ENCODE measurements at regions not wholly inside any gene's neighbourhood (a gene's known extent, or its start where the extent isn't known, plus 50 kb on each side); places are given as distances from the start of the nearest gene placed in this dataset.
"Not testable (repeated sequence)": the region's sequence is repeated elsewhere in the genome, so short reads cannot be mapped to it uniquely, and the experiment has no call there.

DNA sequence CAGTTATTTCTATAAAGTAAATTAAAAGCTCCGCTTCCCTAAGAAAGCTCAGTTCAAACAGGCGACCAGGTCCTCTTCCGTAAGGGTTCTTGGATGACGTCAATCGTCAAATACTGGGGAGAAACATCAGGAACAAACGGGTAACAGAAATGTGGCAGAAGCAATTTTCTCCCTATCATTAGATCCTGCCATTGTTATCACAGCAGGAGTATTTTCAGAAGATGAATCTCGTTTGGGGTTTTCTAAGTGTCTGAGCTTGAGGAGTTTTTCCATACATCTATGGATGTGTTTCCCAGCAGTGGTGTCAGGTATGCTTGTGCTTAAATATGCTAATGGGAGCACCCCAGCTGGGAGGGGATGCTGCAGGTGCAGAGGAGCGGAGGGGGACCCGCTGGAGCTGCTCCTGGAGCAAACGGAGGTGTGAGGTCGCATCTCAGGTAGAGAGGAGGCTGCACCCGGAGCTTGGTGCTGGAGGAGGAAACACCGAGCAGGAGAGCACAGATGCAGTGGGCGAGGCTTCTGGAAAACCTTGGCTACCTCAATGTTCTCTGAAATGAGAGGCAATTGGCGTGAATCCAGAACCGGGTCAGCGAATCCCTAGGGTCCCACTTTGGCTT lies 795.5 kb downstream of the AACS start:
- TF ChIP-seq, protein P1, sequence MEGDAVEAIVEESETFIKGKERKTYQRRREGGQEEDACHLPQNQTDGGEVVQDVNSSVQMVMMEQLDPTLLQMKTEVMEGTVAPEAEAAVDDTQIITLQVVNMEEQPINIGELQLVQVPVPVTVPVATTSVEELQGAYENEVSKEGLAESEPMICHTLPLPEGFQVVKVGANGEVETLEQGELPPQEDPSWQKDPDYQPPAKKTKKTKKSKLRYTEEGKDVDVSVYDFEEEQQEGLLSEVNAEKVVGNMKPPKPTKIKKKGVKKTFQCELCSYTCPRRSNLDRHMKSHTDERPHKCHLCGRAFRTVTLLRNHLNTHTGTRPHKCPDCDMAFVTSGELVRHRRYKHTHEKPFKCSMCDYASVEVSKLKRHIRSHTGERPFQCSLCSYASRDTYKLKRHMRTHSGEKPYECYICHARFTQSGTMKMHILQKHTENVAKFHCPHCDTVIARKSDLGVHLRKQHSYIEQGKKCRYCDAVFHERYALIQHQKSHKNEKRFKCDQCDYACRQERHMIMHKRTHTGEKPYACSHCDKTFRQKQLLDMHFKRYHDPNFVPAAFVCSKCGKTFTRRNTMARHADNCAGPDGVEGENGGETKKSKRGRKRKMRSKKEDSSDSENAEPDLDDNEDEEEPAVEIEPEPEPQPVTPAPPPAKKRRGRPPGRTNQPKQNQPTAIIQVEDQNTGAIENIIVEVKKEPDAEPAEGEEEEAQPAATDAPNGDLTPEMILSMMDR (IDR thresholded peaks at IDR 0.05; ENCODE audit: borderline replicate concordance, control extremely low read depth, extremely low read depth, insufficient read depth, missing control alignments) = no peak
- in situ Hi-C loops (cut with MboI; ENCODE audit: low sequenced_read_pairs, unreplicated experiment) = no loop called here
- no peak for DNase-seq (ENCODE audit: low spot score)

DNA sequence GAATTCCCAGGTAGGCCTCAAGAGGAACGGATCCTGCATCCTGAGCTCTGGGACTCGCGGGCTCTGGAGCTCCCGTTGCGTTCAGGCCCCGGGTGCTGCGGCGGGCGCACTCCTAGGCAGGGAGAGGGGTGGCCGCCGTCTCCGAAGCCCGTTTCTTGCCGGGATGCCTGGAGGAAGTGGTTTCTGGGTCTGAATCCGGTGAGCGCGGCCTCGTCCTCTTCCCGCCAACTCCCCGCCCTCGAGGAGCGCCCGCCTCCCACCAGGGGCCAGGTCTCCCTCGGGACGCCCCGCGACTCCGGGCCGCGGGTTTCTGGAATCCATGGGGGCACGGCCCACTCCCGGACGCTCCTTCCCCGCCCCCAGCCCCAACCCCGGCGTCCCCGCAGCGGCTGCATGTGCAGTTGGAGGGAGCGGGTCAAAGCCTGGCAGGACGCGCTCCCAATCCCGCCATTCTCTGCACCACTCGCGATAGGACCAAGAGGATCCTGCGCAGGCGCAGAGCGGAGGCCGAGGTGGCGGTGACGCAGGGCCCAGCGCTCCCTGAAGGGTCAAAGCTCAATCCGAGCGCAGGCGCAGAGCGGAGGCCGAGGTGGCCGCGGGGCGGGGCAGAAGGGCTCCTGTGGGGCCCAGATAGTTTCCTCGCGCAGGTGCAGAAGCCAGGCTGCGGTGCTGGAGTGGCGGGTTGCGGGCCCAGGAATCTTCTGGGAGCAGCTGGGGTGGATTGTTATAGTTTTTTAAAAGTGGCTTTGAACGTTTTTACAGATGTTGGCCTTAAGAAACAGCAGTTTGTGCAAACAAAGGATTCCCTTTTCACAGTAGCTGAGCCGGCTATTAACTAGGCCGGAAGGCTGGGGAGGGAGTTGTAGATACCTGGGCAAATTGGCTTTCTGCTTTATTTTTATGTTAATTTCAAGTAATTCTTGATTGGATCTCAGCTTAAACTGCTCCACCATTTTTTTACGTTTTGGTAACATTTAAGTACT lies 796.4 kb downstream of the AACS start:
- in situ Hi-C loops (cut with MboI; ENCODE audit: low sequenced_read_pairs, unreplicated experiment) = no loop called here
- DNase-seq (ENCODE audit: low spot score) = no peak
- TF ChIP-seq, protein P1 (IDR thresholded peaks at IDR 0.05; ENCODE audit: borderline replicate concordance, control extremely low read depth, extremely low read depth, insufficient read depth, missing control alignments) = no peak

DNA sequence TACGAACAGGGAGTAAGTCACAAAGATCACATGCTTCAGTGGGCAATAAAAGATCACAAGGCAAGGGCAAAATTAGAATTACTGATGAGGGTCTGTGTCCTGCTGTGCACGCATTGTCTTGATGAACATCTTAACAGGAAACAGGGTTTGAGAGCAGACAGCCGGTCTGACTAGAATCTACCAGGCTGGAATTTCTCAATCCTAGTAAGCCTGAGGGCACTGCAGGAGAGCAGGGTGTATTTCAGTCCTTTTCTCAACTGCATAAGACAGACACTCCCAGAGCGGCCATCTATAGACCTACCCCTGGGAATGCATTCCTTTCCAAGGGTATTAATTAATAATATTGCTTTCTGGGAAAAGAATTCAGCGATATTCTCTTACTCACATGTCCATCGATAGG lies 800.0 kb downstream of the AACS start:
- DNase-seq (ENCODE audit: low spot score); in situ Hi-C loops (cut with MboI; ENCODE audit: low sequenced_read_pairs, unreplicated experiment): not testable (repeated sequence)

DNA sequence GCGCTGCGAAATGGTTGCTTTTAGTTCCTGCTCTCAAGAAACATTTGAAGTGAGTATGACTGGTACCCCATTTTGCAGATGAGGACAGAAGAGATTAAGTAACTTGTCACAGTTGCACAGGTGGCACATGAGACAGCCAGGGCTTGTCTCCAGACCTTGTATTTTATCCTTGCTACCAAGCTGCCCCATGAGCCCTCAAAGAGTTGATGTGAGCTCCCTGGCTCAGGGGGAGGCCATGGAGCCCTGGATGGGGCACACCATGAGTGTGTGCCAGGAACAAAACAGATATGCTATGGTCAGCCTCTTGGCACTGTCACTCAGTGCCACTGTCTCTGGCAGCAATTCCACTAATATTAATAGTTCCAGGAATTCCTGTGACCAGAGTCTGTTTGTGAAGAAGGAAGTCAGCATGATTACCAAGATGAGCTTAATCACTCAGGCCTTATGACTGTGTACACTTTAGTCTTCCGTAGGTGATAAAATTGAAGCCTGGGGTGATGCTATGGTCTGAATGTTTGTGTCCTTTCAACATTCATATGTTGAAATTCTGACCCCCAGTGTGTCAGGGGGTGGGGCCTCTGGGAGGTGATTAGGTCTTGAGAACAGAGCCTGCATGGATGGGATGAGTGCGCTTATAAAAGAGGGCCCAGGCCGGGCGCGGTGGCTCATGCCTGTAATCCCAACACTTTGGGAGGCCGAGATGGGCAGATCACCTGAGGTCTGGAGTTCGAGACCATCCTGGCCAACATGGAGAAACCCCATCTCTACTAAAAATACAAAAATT lies 806.8 kb downstream of the AACS start:
- TF ChIP-seq, protein P1 (IDR thresholded peaks at IDR 0.05; ENCODE audit: borderline replicate concordance, control extremely low read depth, extremely low read depth, insufficient read depth, missing control alignments) = no peak
- in situ Hi-C loops (cut with MboI; ENCODE audit: low sequenced_read_pairs, unreplicated experiment) = no loop called here

DNA sequence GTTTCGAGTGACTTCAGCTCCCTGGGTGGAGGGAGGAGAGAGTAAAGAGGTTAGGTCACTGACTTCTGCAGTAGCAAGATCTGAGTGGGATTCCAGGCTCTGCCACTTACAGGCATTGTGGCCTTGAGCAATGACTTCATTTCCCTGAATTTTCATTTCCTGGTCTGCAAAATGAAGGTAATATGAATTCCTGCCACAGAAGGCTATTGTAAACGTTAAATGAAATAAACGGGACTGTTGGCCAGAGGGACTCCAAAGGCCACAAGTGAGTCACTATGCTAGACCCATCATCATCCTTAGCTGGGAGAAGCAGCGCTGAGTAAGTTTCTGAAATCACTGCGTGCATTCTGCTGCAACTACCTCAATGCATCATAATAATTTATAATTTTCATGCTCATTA lies 807.8 kb downstream of the AACS start:
- DNase-seq (ENCODE audit: low spot score) = no peak
- in situ Hi-C loops (cut with MboI; ENCODE audit: low sequenced_read_pairs, unreplicated experiment) = no loop called here
- TF ChIP-seq, protein P1 (IDR thresholded peaks at IDR 0.05; ENCODE audit: borderline replicate concordance, control extremely low read depth, extremely low read depth, insufficient read depth, missing control alignments) = no peak

More for the DNA sequence above, 806.8 kb downstream of the AACS start:
- no peak for DNase-seq (ENCODE audit: low spot score)

DNA sequence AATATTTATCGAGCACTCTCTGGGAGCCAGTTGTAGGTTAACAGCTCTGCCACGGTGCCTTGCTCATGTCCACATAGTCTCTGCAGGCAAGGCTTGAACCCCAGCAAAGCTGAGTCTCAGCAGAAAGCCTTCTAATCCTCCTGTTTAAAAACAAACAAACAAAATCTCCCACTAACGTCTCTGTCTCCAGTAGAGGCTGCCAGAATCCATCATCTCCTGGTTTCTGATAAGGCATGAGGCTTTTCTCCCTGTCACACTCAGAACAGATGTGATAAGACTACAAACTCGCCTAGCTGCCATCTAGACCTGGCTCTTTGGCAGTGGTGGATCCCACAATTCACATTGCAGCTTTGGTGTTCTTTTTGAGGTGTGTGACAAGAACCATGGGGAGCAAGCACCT lies 813.2 kb downstream of the AACS start:
- in situ Hi-C loops (cut with MboI; ENCODE audit: low sequenced_read_pairs, unreplicated experiment) = loop anchor here (25.0 kb wide), 1 partner anchor 91 kb away; no protein-coding TSS in a partner anchor
- no peak for DNase-seq (ENCODE audit: low spot score)
- TF ChIP-seq, protein P1 (IDR thresholded peaks at IDR 0.05; ENCODE audit: borderline replicate concordance, control extremely low read depth, extremely low read depth, insufficient read depth, missing control alignments) = no peak

Measured in GM13976 (cell line).